Pancreas (tissue), 10 donors: ENCODE measurements at regions not wholly inside any gene's neighbourhood (a gene's known extent, or its start where the extent isn't known, plus 50 kb on each side); places are given as distances from the start of the nearest gene placed in this dataset.

Source experiments
- ATAC-seq, 4 donors: fragments of 200-7000 bp; cut with Tn5 transposase; one replicate each; pipeline versions ENCODE4 v1.8.0 to v1.9.1; 2020; ENCODE audit warnings: mild to moderate bottlenecking in 4 of 4, moderate library complexity in 4 of 4
- DNase-seq, 6 donors: peaks; one replicate each; pipeline ENCODE4 v3.0.0-alpha.2; 2020
- FAIRE-seq: peaks from 2 replicates; lab custom pipeline; 2012; peaks lifted over from hg19 to GRCh38; lab: Jason Lieb, UNC
- H3K27ac ChIP-seq, 4 donors: fragments of 200-600 bp; sonication (generic); 1 replicate in 3 of 4; 2 replicates in 1 of 4; pipeline versions ENCODE4 v1.5.0 to v1.8.0; 2020
- H3K27me3 ChIP-seq, 4 donors: fragments of 200-600 bp; one replicate each; pipeline ENCODE4 v1.8.0; 2021
- H3K36me3 ChIP-seq, 3 donors: fragments of 200-600 bp; sonication (generic) in 1 of 3; one replicate each; pipeline versions ENCODE4 v1.5.0 to v1.8.0; 2020 to 2021
- H3K4me1 ChIP-seq, 3 donors: fragments of 200-600 bp; one replicate each; pipeline ENCODE4 v1.8.0; 2021
- H3K4me3 ChIP-seq, 4 donors: fragments of 200-600 bp; sonication (generic) in 2 of 4; one replicate each; pipeline versions ENCODE4 v1.5.0 to v1.8.0; 2020 to 2021
- H3K9me3 ChIP-seq, 4 donors: fragments of 200-600 bp; one replicate each; pipeline ENCODE4 v1.8.0; 2021
- WGBS, 2 donors: extraction: QIAGEN DNeasy Blood & Tissue Kit; methylation state at CpG; one replicate each; pipeline ENCODE4 v1.1.7; 2013; 5-methylcytosine and 5-hydroxymethylcytosine counted together
- intact Hi-C, 3 donors: fragments of 100-400 bp; cut with DNase I; formaldehyde crosslinking; loops; one replicate each; pipeline versions ENCODE4 v1.11.1 to v1.14.2; 2022
- TF ChIP-seq, protein P1 (sequence below), 4 donors: fragments of 200-600 bp; sonication (generic) in 3 of 4; IDR thresholded peaks; one replicate each; pipeline versions ENCODE4 v1.5.0 to v1.8.0; 2021; ENCODE audit warnings: antibody characterized with exemption in 4 of 4
- donor health status: healthy with polysubstance abuse.
- donor health status: DM: no; HTN: no; CAD: no; lungs with moderate emphysema.
- donor health status: DM: no; HTN: no; CAD: no.
- donor health status: control.
- donor health status: control.
- donor health status: Bipolar disorder and iron deficiency.
- donor health status: DM: yes; HTN: yes; CAD: no.
- donor health status: DM: no; HTN: no; CAD: no.
- donor health status: DM: no; HTN: no; CAD: no.
- donor health status: DM: yes; HTN: yes; CAD: no.

DNA sequence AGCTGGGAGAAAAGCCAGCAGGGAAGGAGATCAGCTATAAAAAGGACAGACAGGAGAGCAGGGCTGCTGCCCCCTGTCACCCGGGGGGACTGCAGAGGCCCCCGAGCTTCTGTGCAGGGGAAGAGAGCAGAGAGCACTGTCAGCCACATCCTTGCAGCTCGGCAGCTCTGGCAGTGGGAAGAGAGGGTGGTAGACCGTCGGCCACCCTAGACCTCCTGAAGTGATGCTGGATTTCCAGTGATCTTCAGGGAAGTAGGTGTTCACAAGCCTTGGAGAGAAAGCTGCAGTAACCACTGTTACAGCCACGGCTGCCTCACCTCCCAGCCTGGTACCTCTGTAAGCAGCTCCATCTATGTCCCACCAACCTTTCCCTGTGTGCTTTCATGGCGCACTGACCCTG lies 134.9 kb downstream of the TFCP2L1 start:
- FAIRE-seq (no peak), ATAC-seq (no peak), DNase-seq (no peak)
- Histone ChIP-seq H3K27ac (no peak overlapping the region), H3K4me1 (peaks cover 2 to 4% (median 4%) of the 10 kb centered on the region in 3 donors), H3K4me3 (no peak overlapping the region), H3K36me3 (no peaks in the 10 kb centered on the region), H3K27me3 (no peaks in the 10 kb centered on the region), H3K9me3 (no peaks in the 10 kb centered on the region)
- intact Hi-C loops = no loop called here
- TF ChIP-seq, protein P1, sequence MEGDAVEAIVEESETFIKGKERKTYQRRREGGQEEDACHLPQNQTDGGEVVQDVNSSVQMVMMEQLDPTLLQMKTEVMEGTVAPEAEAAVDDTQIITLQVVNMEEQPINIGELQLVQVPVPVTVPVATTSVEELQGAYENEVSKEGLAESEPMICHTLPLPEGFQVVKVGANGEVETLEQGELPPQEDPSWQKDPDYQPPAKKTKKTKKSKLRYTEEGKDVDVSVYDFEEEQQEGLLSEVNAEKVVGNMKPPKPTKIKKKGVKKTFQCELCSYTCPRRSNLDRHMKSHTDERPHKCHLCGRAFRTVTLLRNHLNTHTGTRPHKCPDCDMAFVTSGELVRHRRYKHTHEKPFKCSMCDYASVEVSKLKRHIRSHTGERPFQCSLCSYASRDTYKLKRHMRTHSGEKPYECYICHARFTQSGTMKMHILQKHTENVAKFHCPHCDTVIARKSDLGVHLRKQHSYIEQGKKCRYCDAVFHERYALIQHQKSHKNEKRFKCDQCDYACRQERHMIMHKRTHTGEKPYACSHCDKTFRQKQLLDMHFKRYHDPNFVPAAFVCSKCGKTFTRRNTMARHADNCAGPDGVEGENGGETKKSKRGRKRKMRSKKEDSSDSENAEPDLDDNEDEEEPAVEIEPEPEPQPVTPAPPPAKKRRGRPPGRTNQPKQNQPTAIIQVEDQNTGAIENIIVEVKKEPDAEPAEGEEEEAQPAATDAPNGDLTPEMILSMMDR (IDR thresholded peaks at IDR 0.05) = no peak
- 77 to 92% methylated on average over 7 of the region's 7 CpGs for WGBS, 2 donors

DNA sequence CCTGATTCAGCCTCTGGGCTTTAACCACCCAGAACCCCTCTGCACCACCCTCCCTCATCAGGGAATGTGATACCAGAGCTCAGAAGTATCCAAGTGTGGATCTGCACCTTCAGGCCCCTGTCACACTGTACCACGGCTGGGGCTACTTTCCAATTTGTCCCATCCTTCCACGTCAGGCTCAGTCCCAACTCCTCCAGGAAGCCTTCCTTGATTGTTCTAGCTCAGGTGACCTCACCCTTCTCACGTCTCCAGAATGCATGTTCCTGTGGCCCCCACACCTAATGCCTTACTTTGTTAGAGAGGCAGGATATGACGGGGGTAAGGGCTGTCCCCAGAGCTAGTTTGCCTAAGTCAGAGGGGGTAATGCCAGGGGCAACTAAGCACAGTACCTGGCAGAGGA lies 134.3 kb downstream of the TFCP2L1 start:
- ATAC-seq = no peak

DNA sequence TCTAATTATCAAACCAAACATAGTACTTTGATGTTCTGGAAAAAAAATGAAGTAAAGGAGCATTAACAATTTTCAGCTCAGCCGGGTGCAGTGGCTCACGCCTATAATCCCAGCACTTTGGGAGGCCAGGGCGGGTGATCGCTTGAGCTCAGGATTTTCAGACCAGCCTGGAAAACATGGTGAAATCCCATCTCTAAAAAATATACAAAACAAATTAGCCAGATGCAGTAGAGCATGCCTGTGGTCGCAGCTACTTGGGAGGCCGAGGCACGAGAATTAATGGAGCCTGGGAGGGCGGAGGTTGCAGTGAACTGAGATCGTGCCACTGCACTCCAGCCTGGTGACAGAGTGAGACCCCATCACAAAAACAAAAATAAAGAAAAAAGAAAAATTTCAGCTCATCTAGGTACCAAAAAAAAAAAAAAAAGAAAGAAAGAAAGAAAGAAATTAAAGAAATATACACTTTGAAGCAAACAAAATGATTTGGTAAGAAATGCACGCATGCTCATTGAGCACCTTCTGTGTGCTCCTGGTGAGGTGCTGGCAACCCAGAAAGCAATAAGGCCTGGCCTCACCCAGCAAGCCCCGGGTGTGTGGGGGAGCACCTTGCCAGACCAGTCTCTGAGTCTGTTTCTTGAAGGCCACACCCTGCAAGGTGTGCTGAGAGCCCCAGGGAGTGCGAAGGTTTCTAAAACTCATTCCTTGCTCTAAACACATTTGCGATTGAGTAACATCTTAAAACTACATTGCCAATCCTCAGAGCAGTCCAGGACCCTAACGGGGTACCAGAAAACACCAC lies 133.5 kb downstream of the TFCP2L1 start:
- TF ChIP-seq, protein P1 (IDR thresholded peaks at IDR 0.05) = no peak
- Histone ChIP-seq H3K4me3 (no peak overlapping the region), H3K27me3 (no peaks in the 10 kb centered on the region), H3K9me3 (no peaks in the 10 kb centered on the region), H3K27ac (no peak overlapping the region), H3K4me1 (peaks cover 4 to 6% (median 6%) of the 10 kb centered on the region in 3 donors), H3K36me3 (no peaks in the 10 kb centered on the region)
- no peak for DNase-seq
- FAIRE-seq = no peak
- intact Hi-C loops = no loop called here
- WGBS, 2 donors = 89 to 91% methylated on average over 14 of the region's 14 CpGs
- no peak for ATAC-seq

More for the DNA sequence above, 134.3 kb downstream of the TFCP2L1 start:
- no peaks in the 10 kb centered on the region for H3K36me3 ChIP-seq
- TF ChIP-seq, protein P1 (IDR thresholded peaks at IDR 0.05) = no peak
- intact Hi-C loops = no loop called here
- 84 to 90% methylated on average over 4 of the region's 4 CpGs for WGBS, 2 donors
- no peaks in the 10 kb centered on the region for H3K9me3 ChIP-seq
- DNase-seq = no peak
- H3K27ac ChIP-seq = no peak overlapping the region
- H3K27me3 ChIP-seq = no peaks in the 10 kb centered on the region
- no peak overlapping the region for H3K4me3 ChIP-seq
- H3K4me1 ChIP-seq = peaks cover 4 to 6% (median 6%) of the 10 kb centered on the region in 3 donors
- FAIRE-seq = no peak

DNA sequence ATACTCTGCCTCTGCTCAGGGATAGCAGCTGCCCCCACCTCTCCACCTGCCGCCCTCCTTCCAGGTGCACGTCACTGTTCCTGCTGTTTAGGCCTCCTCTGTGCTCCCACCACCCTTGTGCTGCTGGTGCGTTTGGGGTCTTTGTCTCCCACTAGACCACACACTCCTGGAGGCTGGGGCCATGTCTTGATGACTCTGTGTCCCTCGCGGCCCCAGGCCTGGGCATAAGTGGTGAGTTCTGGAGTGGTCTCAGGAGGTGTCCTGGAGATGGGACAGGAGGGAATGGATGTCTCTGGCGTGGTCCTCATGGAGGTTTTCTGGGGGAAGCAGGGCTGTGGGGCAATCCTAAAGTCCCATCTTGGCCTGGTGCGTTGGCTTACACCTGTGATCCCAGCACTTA lies 132.1 kb downstream of the TFCP2L1 start:
- TF ChIP-seq, protein P1 (IDR thresholded peaks at IDR 0.05) = no peak
- no peak overlapping the region for H3K27ac ChIP-seq
- no peaks in the 10 kb centered on the region for H3K9me3 ChIP-seq
- WGBS, 2 donors = 82 to 84% methylated on average over 7 of the region's 7 CpGs
- intact Hi-C loops = no loop called here
- ATAC-seq (no peak), DNase-seq (no peak), FAIRE-seq (no peak)
- H3K4me3 ChIP-seq = no peak overlapping the region
- H3K27me3 ChIP-seq = no peaks in the 10 kb centered on the region
- H3K4me1 ChIP-seq = peaks cover 4 to 6% (median 6%) of the 10 kb centered on the region in 3 donors
- H3K36me3 ChIP-seq = no peaks in the 10 kb centered on the region

DNA sequence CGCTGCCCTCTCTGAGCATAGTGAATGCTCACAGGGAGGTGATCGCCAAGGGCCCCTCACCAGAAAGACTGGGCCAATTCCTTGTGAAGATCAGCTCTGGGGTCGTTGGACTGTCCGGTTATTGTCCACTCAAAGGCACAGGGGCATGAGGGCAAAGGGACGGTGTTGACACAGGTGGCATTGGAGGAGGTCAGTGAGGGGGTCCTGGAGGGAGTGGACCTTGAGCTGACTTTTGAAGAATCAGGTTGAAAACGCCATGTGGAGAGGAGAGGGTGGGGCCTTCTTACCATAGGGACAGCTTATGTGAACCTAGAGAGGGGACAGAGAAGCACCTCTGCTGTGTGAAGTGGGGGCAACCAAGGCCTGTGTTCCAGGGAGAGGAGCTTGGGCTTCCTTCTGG lies 131.5 kb downstream of the TFCP2L1 start:
- no peaks in the 10 kb centered on the region for H3K9me3 ChIP-seq
- ATAC-seq = no peak
- WGBS, 2 donors = 82 to 84% methylated on average over 6 of the region's 6 CpGs
- TF ChIP-seq, protein P1 (IDR thresholded peaks at IDR 0.05) = no peak
- intact Hi-C loops = no loop called here
- H3K36me3 ChIP-seq = no peaks in the 10 kb centered on the region
- H3K27ac ChIP-seq = no peak overlapping the region
- no peak for FAIRE-seq
- H3K4me1 ChIP-seq = peaks cover 4 to 6% (median 6%) of the 10 kb centered on the region in 3 donors
- H3K27me3 ChIP-seq = no peaks in the 10 kb centered on the region
- DNase-seq = no peak
- H3K4me3 ChIP-seq = no peak overlapping the region
